GM21786 (cell line): ENCODE measurements at regions not wholly inside any gene's neighbourhood (a gene's known extent, or its start where the extent isn't known, plus 50 kb on each side); places are given as distances from the start of the nearest gene placed in this dataset.

ENCODE experiments used
- ATAC-seq: cut with Tn5 transposase; IDR thresholded peaks from one replicate; pipeline ENCODE4 v1.9.1; 2021; ENCODE audit not compliant: unreplicated experiment

- ATAC-seq, result no peak
These were observed 650.2 kb downstream of the ZNF674 start for GRCh38 chrX:45894864-45895645.

- ATAC-seq, result no peak
These were observed 655.8 kb downstream of the ZNF674 start for GRCh38 chrX:45889471-45889870.

GRCh38 chrX:45888518-45888917, 656.7 kb downstream of the ZNF674 start:
- ATAC-seq, result no peak

GRCh38 chrX:45885931-45886330, 659.3 kb downstream of the ZNF674 start:
- no peak for ATAC-seq

- no peak for ATAC-seq
These were observed 665.7 kb downstream of the ZNF674 start for GRCh38 chrX:45879512-45879911.

GRCh38 chrX:45876206-45876605, 669.0 kb downstream of the ZNF674 start:
- ATAC-seq, result no peak

- no peak for ATAC-seq
These were observed 671.4 kb downstream of the ZNF674 start for GRCh38 chrX:45873781-45874180.

GRCh38 chrX:45872480-45872879, 671.8 kb upstream of the DIPK2B start:
- no peak for ATAC-seq

GRCh38 chrX:45868425-45868824, 667.7 kb upstream of the DIPK2B start:
- no peak for ATAC-seq

- ATAC-seq, result no peak
These were observed 662.1 kb upstream of the DIPK2B start for GRCh38 chrX:45862801-45863200.

- ATAC-seq, result no peak
These were observed 659.8 kb upstream of the DIPK2B start for GRCh38 chrX:45860450-45860849.

- ATAC-seq, result no peak
These were observed 658.7 kb upstream of the DIPK2B start for GRCh38 chrX:45859407-45859806.

GRCh38 chrX:45852884-45853283, 652.2 kb upstream of the DIPK2B start:
- ATAC-seq, result no peak

GRCh38 chrX:45851434-45851991, 650.8 kb upstream of the DIPK2B start:
- no peak for ATAC-seq

GRCh38 chrX:45850775-45851433, 650.2 kb upstream of the DIPK2B start:
- no peak for ATAC-seq

- no peak for ATAC-seq
These were observed 649.6 kb upstream of the DIPK2B start for GRCh38 chrX:45850197-45850774.

GRCh38 chrX:45849261-45849862, 648.7 kb upstream of the DIPK2B start:
- ATAC-seq, result no peak

- no peak for ATAC-seq
These were observed 647.3 kb upstream of the DIPK2B start for GRCh38 chrX:45847961-45848360.

- no peak for ATAC-seq
These were observed 645.7 kb upstream of the DIPK2B start for GRCh38 chrX:45846328-45846727.

- ATAC-seq, result no peak
These were observed 644.5 kb upstream of the DIPK2B start for GRCh38 chrX:45845142-45845541.

- no peak for ATAC-seq
These were observed 642.8 kb upstream of the DIPK2B start for GRCh38 chrX:45843518-45843917.

GRCh38 chrX:45842926-45843315, 642.2 kb upstream of the DIPK2B start:
- no peak for ATAC-seq
